Fibroblast of lung (primary cell): ENCODE measurements at regions not wholly inside any gene's neighbourhood (a gene's known extent, or its start where the extent isn't known, plus 50 kb on each side); places are given as distances from the start of the nearest gene placed in this dataset.

Experiments
- EZH2 ChIP-seq: IDR thresholded peaks from 2 replicates; pipeline ENCODE4 v1.5.1; 2012; ENCODE audit warnings: low read length, control low read depth, mild to moderate bottlenecking; ENCODE audit errors: missing control alignments
- TF ChIP-seq, protein P1 (sequence below), 2 donors: IDR thresholded peaks in 1 of 2; conservative IDR thresholded peaks in 1 of 2; 1 replicate in 1 of 2; 2 replicates in 1 of 2; pipeline ENCODE4 v1.5.1; 2011 to 2012; ENCODE audit warnings: low read length in 2 of 2, control low read depth in 1 of 2, inconsistent platforms in 1 of 2, low read depth in 1 of 2, mild to moderate bottlenecking in 1 of 2

DNA sequence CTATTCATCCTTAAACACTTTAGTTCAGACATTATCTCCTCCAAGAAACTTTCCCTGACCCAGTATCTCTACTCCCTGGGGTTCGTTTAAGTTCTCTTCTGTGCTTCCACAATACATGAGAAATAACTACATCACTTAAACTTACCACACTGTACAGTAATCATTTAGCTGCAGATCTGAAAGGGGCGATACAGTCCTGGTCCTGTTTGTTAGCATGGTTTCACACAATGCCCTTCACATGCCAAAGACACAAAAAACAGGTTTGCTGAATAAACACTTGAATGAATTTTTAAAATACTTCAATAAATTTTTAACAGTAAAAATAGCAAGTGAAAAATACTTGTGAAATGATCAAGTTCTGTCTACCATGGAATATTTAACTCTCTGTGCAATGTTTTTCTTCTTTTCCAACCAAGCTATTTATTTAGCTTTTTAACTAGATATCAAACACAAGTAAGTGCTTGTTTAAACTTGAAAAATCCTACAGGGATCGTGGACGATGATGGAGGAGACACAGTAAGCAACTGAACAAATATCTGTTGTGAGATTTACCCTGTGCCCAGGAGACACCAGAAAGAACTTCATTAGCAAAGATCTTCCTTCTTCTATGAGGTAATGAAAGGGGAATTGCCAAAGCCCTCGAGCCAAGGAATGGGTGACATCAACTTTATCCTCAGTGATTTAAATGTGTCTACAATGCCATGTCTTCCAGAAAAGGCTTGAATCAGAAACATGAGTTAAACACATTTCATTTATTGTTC is 255.6 kb upstream of the GRIP1 start:
- no peak for TF ChIP-seq EZH2
- TF ChIP-seq, protein P1, sequence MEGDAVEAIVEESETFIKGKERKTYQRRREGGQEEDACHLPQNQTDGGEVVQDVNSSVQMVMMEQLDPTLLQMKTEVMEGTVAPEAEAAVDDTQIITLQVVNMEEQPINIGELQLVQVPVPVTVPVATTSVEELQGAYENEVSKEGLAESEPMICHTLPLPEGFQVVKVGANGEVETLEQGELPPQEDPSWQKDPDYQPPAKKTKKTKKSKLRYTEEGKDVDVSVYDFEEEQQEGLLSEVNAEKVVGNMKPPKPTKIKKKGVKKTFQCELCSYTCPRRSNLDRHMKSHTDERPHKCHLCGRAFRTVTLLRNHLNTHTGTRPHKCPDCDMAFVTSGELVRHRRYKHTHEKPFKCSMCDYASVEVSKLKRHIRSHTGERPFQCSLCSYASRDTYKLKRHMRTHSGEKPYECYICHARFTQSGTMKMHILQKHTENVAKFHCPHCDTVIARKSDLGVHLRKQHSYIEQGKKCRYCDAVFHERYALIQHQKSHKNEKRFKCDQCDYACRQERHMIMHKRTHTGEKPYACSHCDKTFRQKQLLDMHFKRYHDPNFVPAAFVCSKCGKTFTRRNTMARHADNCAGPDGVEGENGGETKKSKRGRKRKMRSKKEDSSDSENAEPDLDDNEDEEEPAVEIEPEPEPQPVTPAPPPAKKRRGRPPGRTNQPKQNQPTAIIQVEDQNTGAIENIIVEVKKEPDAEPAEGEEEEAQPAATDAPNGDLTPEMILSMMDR (conservative IDR thresholded peaks at IDR 0.05 in 1 of 2, IDR thresholded peaks at IDR 0.05 in 1 of 2; ENCODE audit: low read depth in 1 of 2, low read length in 2 of 2) = no peak
